Panc1 (cell line): ENCODE measurements at regions not wholly inside any gene's neighbourhood (a gene's known extent, or its start where the extent isn't known, plus 50 kb on each side); places are given as distances from the start of the nearest gene placed in this dataset.

Source experiments
- ATAC-seq: fragments of 200-7000 bp; cut with Tn5 transposase; 2 replicates; pipeline ENCODE4 v1.9.1; 2020; ENCODE audit warnings: mild to moderate bottlenecking, moderate library complexity
- BruUV-seq: library from RNA; stranded (reverse); fragments of 400-500 nt; replicated peaks from 2 replicates; lab custom pipeline; 2021; lab: Mats Ljungman, UMichigan
- CTCF ChIA-PET: fragments of 300-600 bp; sonication (Branson Sonifier 250); formaldehyde crosslinking; loops from one replicate; lab custom pipeline; 2022; ENCODE audit warnings: antibody characterized with exemption; lab: Charles Lee
- POLR2A ChIA-PET: fragments of 300-600 bp; sonication (Branson Sonifier 250); formaldehyde crosslinking; loops from one replicate; lab custom pipeline; 2022; ENCODE audit warnings: antibody characterized with exemption; lab: Charles Lee
- DNase-seq: peaks from one replicate; pipeline ENCODE4 v3.0.0-alpha.2; 2010; ENCODE audit warnings: low read depth, low spot score
- H3K27ac ChIP-seq: 2 replicates; pipeline ENCODE4 v1.5.1; 2011; ENCODE audit warnings: mild to moderate bottlenecking, low read length, inconsistent platforms
- H3K27me3 ChIP-seq: fragments of 200-500 bp; sonication (Bioruptor generic); 2 replicates; pipeline ENCODE4 v1.6.0; 2014; ENCODE audit warnings: low read length, inconsistent platforms; ENCODE audit not compliant: control insufficient read depth, insufficient read depth
- H3K36me3 ChIP-seq: fragments of 200-500 bp; sonication (Bioruptor generic); 2 replicates; pipeline ENCODE4 v1.5.1; 2014; ENCODE audit warnings: inconsistent platforms, mild to moderate bottlenecking, low read length, moderate library complexity; ENCODE audit not compliant: control insufficient read depth, insufficient read depth
- H3K4me1 ChIP-seq: 2 replicates; pipeline ENCODE4 v1.5.1; 2011; ENCODE audit warnings: inconsistent platforms, mild to moderate bottlenecking, low read length, moderate library complexity; ENCODE audit not compliant: control insufficient read depth, insufficient read depth
- H3K4me3 ChIP-seq, 2 experiments: 2 replicates each; pipeline ENCODE4 v1.5.1; 2011 to 2012; ENCODE audit warnings: low read depth in 2 of 2, low read length in 2 of 2, mild to moderate bottlenecking in 2 of 2, inconsistent platforms in 1 of 2, moderate library complexity in 1 of 2
- H3K9me3 ChIP-seq: fragments of 200-500 bp; sonication (Bioruptor generic); 2 replicates; pipeline ENCODE4 v1.5.1; 2014; ENCODE audit warnings: low read depth, mild to moderate bottlenecking, inconsistent platforms, low read length, moderate library complexity; ENCODE audit not compliant: control insufficient read depth, insufficient read depth
- CTCF ChIP-seq: fragments of 450-650 bp; IDR thresholded peaks from 2 replicates; pipeline ENCODE4 v1.5.1; 2017; ENCODE audit warnings: mild to moderate bottlenecking
- POLR2AphosphoS5 ChIP-seq: IDR thresholded peaks from 2 replicates; pipeline ENCODE4 v1.6.1; 2012; ENCODE audit warnings: mild to moderate bottlenecking, low read depth, low read length, moderate library complexity
- REST ChIP-seq, 2 experiments: IDR thresholded peaks; 2 replicates each; pipeline ENCODE4 v1.6.1; 2011 to 2012; ENCODE audit warnings: low read depth in 2 of 2, control low read depth in 1 of 2, low read length in 1 of 2, mild to moderate bottlenecking in 1 of 2, moderate library complexity in 1 of 2; ENCODE audit not compliant: insufficient read depth in 1 of 2
- SIN3A ChIP-seq: IDR thresholded peaks from 2 replicates; pipeline ENCODE4 v1.6.1; 2012; ENCODE audit warnings: low read depth, mild to moderate bottlenecking, low read length, moderate library complexity, borderline replicate concordance; ENCODE audit not compliant: insufficient read depth
- TCF7L2 ChIP-seq: IDR thresholded peaks from 2 replicates; pipeline ENCODE4 v1.6.1; 2011; ENCODE audit warnings: mild to moderate bottlenecking, low read depth, low read length, inconsistent platforms
- in situ Hi-C: cut with HindIII; loops from 2 replicates; pipeline ENCODE4 v1.10.0; 2016; ENCODE audit warnings: low sequenced_read_pairs, low pct_unique_long_range_greater_than_20kb
- intact Hi-C: fragments of 100-400 bp; cut with micrococcal nuclease; formaldehyde crosslinking; loops from one replicate; pipeline ENCODE4 v1.10.0; 2022; ENCODE audit not compliant: unreplicated experiment

- BruUV-seq = no TSS peak
Measured at GRCh38 chr3:22907796-22908195, 295.3 kb upstream of the UBE2E2 start.

GRCh38 chr3:22908989-22909507 is 294.1 kb upstream of the UBE2E2 start:
- no TSS peak for BruUV-seq
- POLR2A ChIA-PET = no interaction called here

More at GRCh38 chr3:22907796-22908195, 295.3 kb upstream of the UBE2E2 start:
- ATAC-seq = no peak
- H3K4me1 ChIP-seq = no peaks in the 10 kb centered on the region
- H3K27me3 ChIP-seq = no peaks in the 10 kb centered on the region
- H3K27ac ChIP-seq = no peak overlapping the region
- no peak for DNase-seq
- intact Hi-C loops (no loop called here), in situ Hi-C loops (no loop called here)
- ChIA-PET CTCF (no interaction called here), POLR2A (no interaction called here)
- H3K9me3 ChIP-seq = no peaks in the 10 kb centered on the region
- TF ChIP-seq POLR2AphosphoS5 = no peak
- no peak for TF ChIP-seq SIN3A
- no peak for TF ChIP-seq CTCF
- no peak for TF ChIP-seq REST (IDR thresholded peaks at IDR 0.05; ENCODE audit: insufficient read depth in 1 of 2, low read depth in 2 of 2, low read length in 1 of 2)
- TF ChIP-seq TCF7L2 = no peak
- H3K36me3 ChIP-seq = no peaks in the 10 kb centered on the region
- no peak overlapping the region for H3K4me3 ChIP-seq

More at GRCh38 chr3:22908989-22909507, 294.1 kb upstream of the UBE2E2 start:
- DNase-seq = no peak
- H3K4me1 ChIP-seq = no peaks in the 10 kb centered on the region
- intact Hi-C loops = no loop called here
- H3K27me3 ChIP-seq = no peaks in the 10 kb centered on the region
- no peaks in the 10 kb centered on the region for H3K36me3 ChIP-seq
- H3K27ac ChIP-seq = no peak overlapping the region
- TF ChIP-seq SIN3A (no peak), CTCF (peak; percentile 12; the same call in 1 of the 2 replicates), TCF7L2 (no peak)
- no peaks in the 10 kb centered on the region for H3K9me3 ChIP-seq
- CTCF ChIA-PET = no interaction called here
- no peak for ATAC-seq
- H3K4me3 ChIP-seq = no peak overlapping the region
- in situ Hi-C loops = no loop called here
